Kidney epithelial cell (primary cell): ENCODE measurements at regions not wholly inside any gene's neighbourhood (a gene's known extent, or its start where the extent isn't known, plus 50 kb on each side); places are given as distances from the start of the nearest gene placed in this dataset.

Experiments
- DNase-seq: peaks from one replicate; pipeline ENCODE4 v3.0.0-alpha.2; 2010; ENCODE audit warnings: low read depth
- H3K27me3 ChIP-seq: 2 replicates; pipeline ENCODE4 v1.6.0; 2011; ENCODE audit warnings: low read length; ENCODE audit not compliant: control insufficient read depth, insufficient read depth
- H3K36me3 ChIP-seq: 2 replicates; pipeline ENCODE4 v1.5.1; 2011; ENCODE audit warnings: low read length; ENCODE audit not compliant: control insufficient read depth, insufficient read depth
- H3K4me3 ChIP-seq: 2 replicates; pipeline ENCODE4 v1.5.1; 2011; ENCODE audit warnings: low read depth, mild to moderate bottlenecking, control low read depth, low read length
- CTCF ChIP-seq: IDR thresholded peaks from 2 replicates; pipeline ENCODE4 v1.5.1; 2011; ENCODE audit warnings: mild to moderate bottlenecking, moderate library complexity, low read length, control low read depth, inconsistent platforms; ENCODE audit not compliant: insufficient read depth, poor library complexity, severe bottlenecking

GRCh38 chr7:92967238-92967637 is 130.9 kb upstream of the CDK6 start:
- H3K27me3 ChIP-seq, result no peaks in the 10 kb centered on the region
- H3K36me3 ChIP-seq, result no peaks in the 10 kb centered on the region
- no peak for DNase-seq
- no peak overlapping the region for H3K4me3 ChIP-seq
- no peak for TF ChIP-seq CTCF

GRCh38 chr7:92964141-92964540 is 127.8 kb upstream of the CDK6 start:
- no peaks in the 10 kb centered on the region for H3K27me3 ChIP-seq
- TF ChIP-seq CTCF, result no peak
- no peak overlapping the region for H3K4me3 ChIP-seq
- no peak for DNase-seq
- no peaks in the 10 kb centered on the region for H3K36me3 ChIP-seq

GRCh38 chr7:92963566-92963965 is 127.2 kb upstream of the CDK6 start:
- no peak for DNase-seq
- H3K4me3 ChIP-seq, result no peak overlapping the region
- no peaks in the 10 kb centered on the region for H3K27me3 ChIP-seq
- TF ChIP-seq CTCF, result no peak
- no peaks in the 10 kb centered on the region for H3K36me3 ChIP-seq

- no peak for DNase-seq
- H3K4me3 ChIP-seq, result no peak overlapping the region
- no peaks in the 10 kb centered on the region for H3K36me3 ChIP-seq
- TF ChIP-seq CTCF, result no peak
- H3K27me3 ChIP-seq, result no peaks in the 10 kb centered on the region
Measured at GRCh38 chr7:92961961-92962360, 125.6 kb upstream of the CDK6 start.

GRCh38 chr7:92956575-92956974 is 120.2 kb upstream of the CDK6 start:
- no peaks in the 10 kb centered on the region for H3K36me3 ChIP-seq
- TF ChIP-seq CTCF, result no peak
- no peaks in the 10 kb centered on the region for H3K27me3 ChIP-seq
- no peak overlapping the region for H3K4me3 ChIP-seq
- DNase-seq, result no peak

- no peaks in the 10 kb centered on the region for H3K36me3 ChIP-seq
- DNase-seq, result no peak
- no peak overlapping the region for H3K4me3 ChIP-seq
- H3K27me3 ChIP-seq, result no peaks in the 10 kb centered on the region
- TF ChIP-seq CTCF, result no peak
Measured at GRCh38 chr7:92955081-92955480, 118.7 kb upstream of the CDK6 start.
